AG20443 (cell line): ENCODE measurements at regions not wholly inside any gene's neighbourhood (a gene's known extent, or its start where the extent isn't known, plus 50 kb on each side); places are given as distances from the start of the nearest gene placed in this dataset.
A peak's percentile ranks its signal among the peaks of the same experiment; 100 is the strongest.
"Not testable (repeated sequence)": the region's sequence is repeated elsewhere in the genome, so short reads cannot be mapped to it uniquely, and the experiment has no call there.

Source experiments
- DNase-seq: peaks from one replicate; pipeline ENCODE4 v3.0.0; 2012; ENCODE audit warnings: low spot score, mixed read lengths

GRCh38 chr18:76634564-76634963 lies 139.5 kb upstream of the ZNF516 start:
- no peak for DNase-seq

DNA sequence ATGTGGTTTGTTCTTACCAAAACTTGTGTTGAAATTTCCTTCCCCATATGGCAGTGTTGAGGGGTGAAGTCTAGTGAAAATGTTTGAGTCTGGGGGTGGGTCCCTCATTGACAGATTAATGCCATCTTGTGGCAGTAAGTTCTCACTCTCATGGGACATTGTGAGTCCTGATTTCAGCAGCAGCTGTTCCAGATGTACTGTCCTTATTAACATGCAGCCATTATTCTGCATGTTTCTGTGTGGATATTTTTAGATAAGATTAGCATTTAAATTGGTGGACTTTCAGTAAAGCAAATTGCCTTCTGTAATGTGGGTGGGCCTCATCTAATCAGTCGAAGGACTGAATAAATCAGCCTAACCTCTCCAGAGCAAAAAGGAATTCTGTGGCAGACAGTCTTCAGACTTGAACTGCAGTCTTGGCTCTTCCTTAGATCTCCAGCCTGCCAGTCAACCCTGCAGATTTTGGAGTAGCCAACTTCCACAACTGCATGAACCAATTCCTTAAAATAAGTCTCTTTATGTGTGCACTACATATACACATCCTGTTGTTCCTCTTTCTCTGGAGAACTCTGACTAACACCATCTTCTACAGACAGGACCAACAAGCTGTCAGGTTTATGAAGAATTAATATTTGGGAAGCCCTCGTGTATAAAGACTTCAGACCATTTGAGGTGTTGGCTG lies 138.7 kb upstream of the ZNF516 start:
- no peak for DNase-seq

DNA sequence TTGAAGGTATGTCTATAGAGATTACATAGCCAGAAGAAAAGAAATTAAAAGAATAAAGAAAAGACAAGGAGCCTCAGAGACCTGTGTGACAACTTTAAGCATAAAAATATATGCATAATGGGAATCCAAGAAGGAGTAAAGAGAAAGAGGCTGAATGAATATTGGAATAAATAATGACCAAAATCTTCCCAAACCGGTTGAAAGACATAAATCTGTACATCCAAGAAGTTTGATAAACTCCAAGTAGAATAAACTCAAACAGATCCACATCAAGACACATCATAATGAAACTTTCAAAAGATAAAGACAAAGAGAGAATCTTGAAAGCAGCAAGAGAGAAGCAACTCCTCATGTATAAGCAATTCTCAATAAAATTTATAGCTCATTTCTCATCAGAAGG lies 132.4 kb upstream of the ZNF516 start:
- no peak for DNase-seq

DNA sequence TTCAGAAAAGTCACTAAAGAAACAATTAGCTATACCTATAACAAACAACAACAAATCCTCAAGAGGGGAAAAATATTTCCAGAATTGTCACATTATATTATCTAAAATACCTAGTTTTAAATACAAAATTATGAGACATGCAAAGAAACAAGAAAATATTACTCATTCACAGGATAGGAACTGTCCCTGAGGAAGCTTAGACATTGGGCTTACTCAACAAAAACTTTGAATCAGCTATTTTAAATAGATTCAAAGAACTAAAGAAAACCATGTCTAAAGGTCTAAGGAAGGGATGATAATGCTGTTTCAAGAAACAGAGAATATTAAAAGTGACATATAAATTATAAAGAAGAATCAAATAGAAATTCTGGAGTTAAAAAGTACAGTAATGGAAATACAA lies 131.9 kb upstream of the ZNF516 start:
- DNase-seq, result no peak

- DNase-seq, result no peak
Observed at GRCh38 chr18:76622651-76623050, 127.6 kb upstream of the ZNF516 start.

DNA sequence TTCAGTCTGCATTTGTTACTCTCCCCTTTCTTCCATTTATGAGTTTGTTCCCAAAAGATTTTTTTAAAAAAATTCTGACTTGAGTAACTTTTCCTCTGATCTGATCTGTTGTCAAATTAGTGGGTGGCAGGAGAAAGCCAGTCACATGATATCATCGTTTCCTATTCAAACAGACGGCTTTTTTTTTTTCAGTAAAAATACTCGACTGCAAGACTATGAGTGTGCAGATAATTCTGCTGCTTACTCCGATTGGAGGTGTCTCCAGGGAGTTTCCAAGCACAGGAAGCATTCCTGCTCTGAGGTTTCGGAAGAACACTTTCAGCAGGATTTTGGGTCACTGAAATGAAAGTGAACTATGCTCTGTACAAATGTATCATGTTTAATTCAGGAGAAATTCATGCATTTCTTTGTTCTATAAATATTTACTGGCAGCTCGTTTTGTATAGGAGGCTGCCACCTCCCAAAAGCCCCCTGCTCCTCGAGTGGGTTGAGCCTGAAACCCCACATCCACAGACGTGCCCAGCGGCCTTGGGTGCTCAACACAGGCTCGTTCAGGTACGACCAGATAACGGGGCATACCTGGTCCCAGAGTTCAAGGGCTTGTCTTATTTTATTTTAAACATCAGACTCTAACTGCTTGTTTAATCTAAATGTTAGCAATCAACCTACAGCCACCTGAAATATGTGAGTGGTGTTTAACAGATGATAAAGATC lies 126.9 kb upstream of the ZNF516 start:
- peak; percentile 33 for DNase-seq

GRCh38 chr18:76621226-76621625 lies 126.2 kb upstream of the ZNF516 start:
- DNase-seq, result peak; percentile 21

GRCh38 chr18:76620321-76621170 lies 125.5 kb upstream of the ZNF516 start:
- peak; percentile 90 for DNase-seq

- DNase-seq, result peak; percentile 42
Observed at GRCh38 chr18:76619621-76620315, 124.7 kb upstream of the ZNF516 start.

- no peak for DNase-seq
Observed at GRCh38 chr18:76619261-76619620, 124.2 kb upstream of the ZNF516 start.

DNA sequence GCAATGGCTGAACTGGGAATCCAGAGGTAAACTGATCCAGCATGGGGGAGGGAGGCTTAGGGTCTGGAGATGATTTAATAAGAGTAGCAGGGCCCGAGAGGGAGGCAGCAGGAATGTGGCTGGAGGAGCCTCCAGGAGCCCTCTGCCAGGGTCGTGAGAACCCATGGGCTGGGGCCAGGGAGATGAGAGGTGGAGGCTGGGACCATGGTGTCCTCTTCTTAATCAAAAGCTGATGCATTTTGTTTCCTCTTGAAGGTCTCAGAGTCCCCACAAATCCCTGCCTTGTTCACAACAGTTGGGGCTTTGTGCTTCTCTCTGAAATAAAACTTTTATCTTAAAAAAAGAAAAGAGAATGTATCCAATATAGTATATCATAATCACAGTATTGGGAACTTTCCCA lies 123.7 kb upstream of the ZNF516 start:
- DNase-seq, result no peak

- DNase-seq, result no peak
Observed at GRCh38 chr18:76616373-76616772, 121.3 kb upstream of the ZNF516 start.

DNA sequence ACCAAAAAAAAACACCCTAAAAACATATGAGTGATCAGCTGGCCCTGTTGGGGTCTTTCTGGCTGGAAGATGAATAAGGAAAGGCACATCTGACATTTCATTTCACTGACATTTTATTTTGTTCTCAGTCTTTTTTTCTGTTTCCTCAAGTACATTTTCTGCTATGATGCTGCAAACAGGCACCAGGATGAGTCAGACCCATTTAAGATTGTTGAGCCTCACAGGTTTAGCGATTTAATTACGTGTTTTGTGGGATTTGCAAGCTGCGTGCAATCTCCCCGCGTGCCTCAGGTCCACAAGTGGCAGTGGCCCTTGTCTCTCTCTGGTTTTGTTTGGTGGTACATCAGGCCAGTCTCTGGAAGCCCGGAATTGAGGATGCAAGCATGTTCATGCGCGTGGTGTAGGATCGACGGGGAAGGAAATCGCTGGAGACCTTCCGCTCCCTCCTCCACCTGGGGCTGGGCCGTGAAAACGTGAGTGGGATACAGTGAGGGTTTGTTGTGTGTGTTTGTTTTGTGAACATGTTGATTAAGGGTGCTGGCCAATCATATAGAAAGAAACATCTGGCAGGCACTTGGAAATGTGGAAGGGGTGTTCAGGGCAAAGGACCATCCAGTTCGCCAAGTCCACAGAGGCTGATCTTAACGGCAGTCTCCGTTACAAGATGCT lies 120.2 kb upstream of the ZNF516 start:
- no peak for DNase-seq

GRCh38 chr18:76613755-76614120 lies 118.7 kb upstream of the ZNF516 start:
- no peak for DNase-seq

GRCh38 chr18:76613053-76613754 lies 118.2 kb upstream of the ZNF516 start:
- no peak for DNase-seq

DNA sequence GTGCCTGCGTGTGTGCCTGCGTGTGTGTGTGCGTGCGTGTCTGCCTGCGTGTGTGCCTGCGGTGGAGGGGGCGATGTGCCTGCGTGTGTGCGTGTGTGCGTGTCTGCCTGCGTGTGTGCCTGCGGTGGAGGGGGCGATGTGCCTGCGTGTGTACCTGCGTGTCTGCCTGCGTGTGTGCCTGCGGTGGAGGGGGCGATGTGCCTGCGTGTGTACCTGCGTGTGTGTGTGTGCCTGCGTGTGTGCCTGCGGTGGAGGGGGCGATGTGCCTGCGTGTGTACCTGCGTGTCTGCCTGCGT lies 116.7 kb upstream of the ZNF516 start:
- not testable (repeated sequence) for DNase-seq

- peak; percentile 35 for DNase-seq
Observed at GRCh38 chr18:76610933-76611749, 116.1 kb upstream of the ZNF516 start.

- no peak for DNase-seq
Observed at GRCh38 chr18:76610012-76610411, 115.0 kb upstream of the ZNF516 start.

GRCh38 chr18:76605341-76605929 lies 110.4 kb upstream of the ZNF516 start:
- no peak for DNase-seq

DNA sequence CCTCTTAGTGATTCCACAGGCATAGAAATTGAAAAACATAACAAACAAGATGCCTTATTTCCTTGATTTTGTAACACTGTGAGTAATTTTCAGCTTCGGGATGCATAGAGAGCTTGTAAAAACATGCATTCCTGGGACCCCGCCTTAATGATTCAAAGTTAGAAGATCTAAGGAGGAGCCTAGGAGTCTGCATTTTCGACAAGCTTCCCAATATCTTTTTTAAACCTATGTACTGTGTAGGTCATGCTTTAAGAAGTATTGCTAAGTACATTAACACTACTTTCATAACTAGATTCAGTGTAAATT lies 109.8 kb upstream of the ZNF516 start:
- peak; percentile 29 for DNase-seq
